ENCODE measurements at regions not wholly inside any gene's neighbourhood (a gene's known extent, or its start where the extent isn't known, plus 50 kb on each side); places are given as distances from the start of the nearest gene placed in this dataset.

DNA sequence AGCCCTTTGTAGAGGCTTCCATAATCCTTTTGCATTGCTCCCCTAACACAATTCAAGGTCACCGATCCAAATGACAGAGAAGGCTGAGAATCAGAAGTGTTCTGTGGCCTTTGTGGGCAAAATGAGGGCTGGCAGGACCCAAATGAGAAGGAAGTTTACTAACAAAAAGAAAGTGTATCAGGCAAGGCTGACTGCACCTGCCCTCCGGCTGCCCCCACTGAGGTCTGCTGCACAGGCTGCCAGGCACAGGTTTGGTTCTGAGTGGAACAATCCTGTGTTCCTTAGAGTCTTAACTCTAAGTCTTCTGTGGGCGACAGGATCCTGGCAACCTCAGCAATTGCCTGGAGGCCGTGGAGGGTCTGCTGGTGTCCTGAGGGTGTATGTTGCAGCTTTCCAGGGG, 568.5 kb downstream of the CMPK2 start:
- TF ChIP-seq CTCF (IDR thresholded peaks at IDR 0.05; ENCODE audit: low read depth, low read length) (no peak), MAX (IDR thresholded peaks at IDR 0.05; ENCODE audit: low read depth, low read length) (no peak), POLR2A (IDR thresholded peaks at IDR 0.05; ENCODE audit: extremely low read depth, insufficient read length) (no peak), MYC (IDR thresholded peaks at IDR 0.05; ENCODE audit: low read depth, low read length) (no peak)
